ENCODE measurements at regions not wholly inside any gene's neighbourhood (a gene's known extent, or its start where the extent isn't known, plus 50 kb on each side); places are given as distances from the start of the nearest gene placed in this dataset.

GRCh38 chr2:7586898-7587297, 669.7 kb downstream of the RNF144A start:
- no peaks in the 10 kb centered on the region for H3K23me2 ChIP-seq (ENCODE audit: insufficient read length, low read depth, low read length, poor library complexity, severe bottlenecking)
- H3K4me1 ChIP-seq (ENCODE audit: insufficient read depth, low read length): no peaks in the 10 kb centered on the region
- no peak overlapping the region for H2BK12ac ChIP-seq (ENCODE audit: insufficient read length, low read depth, low read length)
- H3K27me3 ChIP-seq (ENCODE audit: insufficient read depth, low read length): no peaks in the 10 kb centered on the region
- H3K9ac ChIP-seq (ENCODE audit: extremely low read depth, insufficient read length, low read length): no peak overlapping the region
- no peak overlapping the region for H3T11ph ChIP-seq (ENCODE audit: low read length)
- H2AFZ ChIP-seq (ENCODE audit: low read length): no peak overlapping the region
- TF ChIP-seq CTCF (conservative IDR thresholded peaks at IDR 0.05): no peak
- no peak overlapping the region for H3K4me3 Mint-ChIP-seq
- H2BK120ac ChIP-seq (ENCODE audit: low read depth, low read length, poor library complexity, severe bottlenecking): no peak overlapping the region
- H2AK5ac ChIP-seq (ENCODE audit: insufficient read length, low read length): no peak overlapping the region
- no peak overlapping the region for H4K8ac ChIP-seq (replicated peaks; ENCODE audit: insufficient read length, low read depth, low read length)
- no peak overlapping the region for H2BK20ac ChIP-seq (ENCODE audit: low read depth, low read length, poor library complexity, severe bottlenecking)
- 0 out of 5 replicates have a peak, but pooled peaks cover 0 to 2% of the 10 kb centered on the region in 2 experiments for H3K9me3 Mint-ChIP-seq
- H3K27ac Mint-ChIP-seq: no peak overlapping the region
- no peaks in the 10 kb centered on the region; the same call in 1 of the 2 replicates for H3K27me3 Mint-ChIP-seq (ENCODE audit: low read depth)
- no peaks in the 10 kb centered on the region for H3K79me2 ChIP-seq (ENCODE audit: insufficient read depth, low read length)
- H2BK15ac ChIP-seq (ENCODE audit: low read depth, low read length): no peak overlapping the region
- H4K5ac ChIP-seq (ENCODE audit: insufficient read length, low read depth, low read length): no peak overlapping the region
- no peak overlapping the region for H3K56ac ChIP-seq (ENCODE audit: insufficient read length, low read depth, low read length)
- H3K79me1 ChIP-seq (ENCODE audit: insufficient read depth, low read depth, low read length, poor library complexity, severe bottlenecking): no peaks in the 10 kb centered on the region
- no peak overlapping the region for H3K4ac ChIP-seq (ENCODE audit: low read depth, low read length)
- no peaks in the 10 kb centered on the region for H4K20me1 ChIP-seq (ENCODE audit: control insufficient read depth, insufficient read depth, insufficient read length)
- no peak for DNase-seq
- H3K4me1 Mint-ChIP-seq: peaks cover 6% of the 10 kb centered on the region in 2 experiments
- no peak overlapping the region for H3K4me2 ChIP-seq (ENCODE audit: insufficient read depth, insufficient read length, low read length)
- no CpG with 5 or more reads among the region's 4 CpGs for WGBS (ENCODE audit: extremely low coverage, insufficient read length, low lambda C conversion rate)
- no peak overlapping the region for H2BK5ac ChIP-seq (ENCODE audit: insufficient read length, low read length)
- no peak overlapping the region for H4K91ac ChIP-seq (ENCODE audit: insufficient read length, low read depth, low read length)
- no peak overlapping the region for H3K14ac ChIP-seq (ENCODE audit: insufficient read depth, low read length)
- H3K9me3 ChIP-seq (ENCODE audit: control insufficient read depth, low read depth, low read length): no peaks in the 10 kb centered on the region
- no peak overlapping the region for H3K27ac ChIP-seq (ENCODE audit: insufficient read length, low read depth, low read length)
- H3K36me3 Mint-ChIP-seq (ENCODE audit: insufficient read depth in 1 of 3, low read depth in 3 of 3): no peaks in the 10 kb centered on the region; a peak in 2 of 7 replicates
- H3K23ac ChIP-seq (ENCODE audit: insufficient read length, low read depth, low read length): no peak overlapping the region
- H3K18ac ChIP-seq (ENCODE audit: insufficient read length, low read depth, low read length): no peak overlapping the region

All from H9 (cell line).